Keratinocyte (primary cell): ENCODE measurements at regions not wholly inside any gene's neighbourhood (a gene's known extent, or its start where the extent isn't known, plus 50 kb on each side); places are given as distances from the start of the nearest gene placed in this dataset.

ENCODE experiments used
- DNase-seq: peaks from one replicate; pipeline ENCODE4 v3.0.0-alpha.2; 2011; ENCODE audit warnings: low read depth, missing footprints, low spot score
- FAIRE-seq: peaks from 2 replicates; lab custom pipeline; 2011; peaks lifted over from hg19 to GRCh38; lab: Jason Lieb, UNC
- H2AFZ ChIP-seq: 2 replicates; pipeline ENCODE4 v1.6.0; 2012; ENCODE audit warnings: low read length, control low read depth, inconsistent platforms; ENCODE audit not compliant: control insufficient read depth
- H3K27ac ChIP-seq: 2 replicates; pipeline ENCODE4 v1.5.1; 2011; ENCODE audit warnings: low read length; ENCODE audit not compliant: control insufficient read depth, insufficient read depth
- H3K27me3 ChIP-seq: 3 replicates; pipeline ENCODE4 v1.6.0; 2011; ENCODE audit warnings: low read length; ENCODE audit not compliant: control insufficient read depth, insufficient read depth; ENCODE audit errors: extremely low read depth
- H3K36me3 ChIP-seq, 2 experiments: 2 replicates in 1 of 2; 3 replicates in 1 of 2; pipeline ENCODE4 v1.5.1; 2011; ENCODE audit warnings: low read length in 2 of 2, mild to moderate bottlenecking in 1 of 2; ENCODE audit not compliant: control insufficient read depth in 2 of 2, insufficient read depth in 2 of 2; ENCODE audit errors: extremely low read depth in 1 of 2
- H3K4me1 ChIP-seq: 3 replicates; pipeline ENCODE4 v1.5.1; 2011; ENCODE audit warnings: low read length; ENCODE audit not compliant: control insufficient read depth, insufficient read depth; ENCODE audit errors: extremely low read depth
- H3K4me2 ChIP-seq: 3 replicates; pipeline ENCODE4 v1.6.0; 2011; ENCODE audit warnings: low read depth, low read length; ENCODE audit not compliant: control insufficient read depth, insufficient read depth; ENCODE audit errors: extremely low read depth
- H3K4me3 ChIP-seq, 3 experiments: fragments of 200-600 bp in 1 of 3; sonication (generic) in 1 of 3; 2 replicates in 2 of 3; 3 replicates in 1 of 3; pipeline ENCODE4 v1.5.1; 2011 to 2016; ENCODE audit warnings: low read length in 3 of 3, mild to moderate bottlenecking in 3 of 3, control low read depth in 2 of 3, inconsistent platforms in 1 of 3, low read depth in 1 of 3, mixed read lengths in 1 of 3, mixed run types in 1 of 3, moderate library complexity in 1 of 3; ENCODE audit not compliant: control insufficient read depth in 2 of 3, insufficient read depth in 2 of 3; ENCODE audit errors: extremely low read depth in 1 of 3
- H3K79me2 ChIP-seq: 2 replicates; pipeline ENCODE4 v1.6.0; 2012; ENCODE audit warnings: low read length; ENCODE audit not compliant: control insufficient read depth, insufficient read depth
- H3K9ac ChIP-seq: 3 replicates; pipeline ENCODE4 v1.6.0; 2011; ENCODE audit warnings: low read length; ENCODE audit not compliant: control insufficient read depth, insufficient read depth; ENCODE audit errors: extremely low read depth
- H3K9me1 ChIP-seq: 3 replicates; pipeline ENCODE4 v1.6.0; 2011; ENCODE audit warnings: low read length; ENCODE audit not compliant: control insufficient read depth, insufficient read depth; ENCODE audit errors: extremely low read depth
- H3K9me3 ChIP-seq: 2 replicates; pipeline ENCODE4 v1.5.1; 2012; ENCODE audit warnings: low read depth, low read length; ENCODE audit not compliant: control insufficient read depth
- H4K20me1 ChIP-seq: 3 replicates; pipeline ENCODE4 v1.6.0; 2011; ENCODE audit warnings: low read length; ENCODE audit not compliant: control insufficient read depth, insufficient read depth; ENCODE audit errors: extremely low read depth
- EZH2 ChIP-seq: IDR thresholded peaks from one replicate; pipeline ENCODE4 v1.6.1; 2012; ENCODE audit warnings: inconsistent platforms, mild to moderate bottlenecking, low read length, moderate library complexity
- dilution Hi-C: fragments of 300-500 bp; cut with MboI; formaldehyde crosslinking; loops from one replicate; pipeline ENCODE4 v1.7.0; 2020; ENCODE audit warnings: low sequenced_read_pairs; ENCODE audit not compliant: extremely low pct_ligation_motif_present
- TF ChIP-seq, protein P1 (sequence below), 3 experiments: IDR thresholded peaks in 1 of 3; conservative IDR thresholded peaks in 1 of 3; optimal IDR thresholded peaks in 1 of 3; 2 replicates in 2 of 3; 3 replicates in 1 of 3; pipeline versions ENCODE3 to v1.5.1; 2011; ENCODE audit warnings: low read length in 3 of 3, mild to moderate bottlenecking in 3 of 3, moderate library complexity in 2 of 3, control low read depth in 1 of 3, inconsistent platforms in 1 of 3; ENCODE audit not compliant: insufficient read depth in 2 of 3; ENCODE audit errors: extremely low read depth in 1 of 3

DNA sequence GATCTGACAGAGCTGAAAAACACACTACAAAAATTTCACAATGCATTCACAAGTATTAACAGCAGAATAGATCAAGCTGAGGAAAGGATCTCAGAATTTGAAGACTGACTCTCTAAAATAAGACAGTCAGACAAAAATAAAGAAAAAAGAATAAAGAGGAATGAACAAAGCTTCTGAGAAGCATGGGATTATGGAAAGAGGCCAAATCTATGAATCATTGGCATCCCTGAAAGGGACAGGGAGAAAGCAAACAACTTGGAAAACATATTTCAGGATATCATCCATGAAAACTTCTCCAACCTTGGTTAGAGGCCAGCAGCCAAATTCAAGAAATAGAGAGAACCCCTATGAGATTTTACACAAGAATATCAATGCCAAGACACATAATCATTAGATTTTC lies 804.8 kb upstream of the IGFBP3 start:
- dilution Hi-C loops: no loop called here
- H3K9me3 ChIP-seq: no peaks in the 10 kb centered on the region

DNA sequence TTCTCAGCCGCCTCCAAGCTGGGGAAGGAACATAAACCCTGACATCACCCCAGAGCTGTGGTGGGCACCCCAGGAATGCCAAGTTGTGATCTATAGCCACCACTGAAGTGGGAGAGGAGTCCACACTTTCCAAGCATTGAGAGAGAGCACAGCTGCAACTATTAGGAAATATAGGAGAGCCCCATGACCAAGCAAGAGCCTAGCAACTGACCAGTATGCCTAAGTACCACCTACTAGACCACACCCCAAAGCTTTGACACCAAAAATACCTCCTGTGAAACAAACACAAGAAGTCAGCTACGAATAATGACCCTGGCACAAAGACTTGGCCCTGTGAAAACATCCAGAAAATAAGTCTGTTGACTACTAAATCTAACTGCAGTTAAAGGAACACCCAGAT lies 804.1 kb upstream of the IGFBP3 start:
- H3K9ac ChIP-seq: no peak overlapping the region
- no peak for FAIRE-seq
- dilution Hi-C loops: no loop called here

More for the DNA sequence above, 804.8 kb upstream of the IGFBP3 start:
- TF ChIP-seq EZH2: no peak
- TF ChIP-seq, protein P1, sequence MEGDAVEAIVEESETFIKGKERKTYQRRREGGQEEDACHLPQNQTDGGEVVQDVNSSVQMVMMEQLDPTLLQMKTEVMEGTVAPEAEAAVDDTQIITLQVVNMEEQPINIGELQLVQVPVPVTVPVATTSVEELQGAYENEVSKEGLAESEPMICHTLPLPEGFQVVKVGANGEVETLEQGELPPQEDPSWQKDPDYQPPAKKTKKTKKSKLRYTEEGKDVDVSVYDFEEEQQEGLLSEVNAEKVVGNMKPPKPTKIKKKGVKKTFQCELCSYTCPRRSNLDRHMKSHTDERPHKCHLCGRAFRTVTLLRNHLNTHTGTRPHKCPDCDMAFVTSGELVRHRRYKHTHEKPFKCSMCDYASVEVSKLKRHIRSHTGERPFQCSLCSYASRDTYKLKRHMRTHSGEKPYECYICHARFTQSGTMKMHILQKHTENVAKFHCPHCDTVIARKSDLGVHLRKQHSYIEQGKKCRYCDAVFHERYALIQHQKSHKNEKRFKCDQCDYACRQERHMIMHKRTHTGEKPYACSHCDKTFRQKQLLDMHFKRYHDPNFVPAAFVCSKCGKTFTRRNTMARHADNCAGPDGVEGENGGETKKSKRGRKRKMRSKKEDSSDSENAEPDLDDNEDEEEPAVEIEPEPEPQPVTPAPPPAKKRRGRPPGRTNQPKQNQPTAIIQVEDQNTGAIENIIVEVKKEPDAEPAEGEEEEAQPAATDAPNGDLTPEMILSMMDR (optimal IDR thresholded peaks at IDR 0.05 in 1 of 3, IDR thresholded peaks at IDR 0.05 in 1 of 3, conservative IDR thresholded peaks at IDR 0.05 in 1 of 3; ENCODE audit: extremely low read depth in 1 of 3, insufficient read depth in 2 of 3, low read length in 3 of 3): no peak
- no peak for FAIRE-seq
- Histone ChIP-seq H3K9me1 (no peaks in the 10 kb centered on the region), H4K20me1 (no peaks in the 10 kb centered on the region), H2AFZ (no peak overlapping the region), H3K79me2 (no peaks in the 10 kb centered on the region), H3K4me3 (no peak overlapping the region), H3K9ac (no peak overlapping the region), H3K36me3 (no peaks in the 10 kb centered on the region), H3K4me1 (no peaks in the 10 kb centered on the region), H3K4me2 (no peak overlapping the region), H3K27me3 (no peaks in the 10 kb centered on the region), H3K27ac (no peak overlapping the region)
- no peak for DNase-seq

More for the DNA sequence above, 804.1 kb upstream of the IGFBP3 start:
- Histone ChIP-seq H3K4me2 (no peak overlapping the region), H4K20me1 (no peaks in the 10 kb centered on the region), H3K9me3 (no peaks in the 10 kb centered on the region), H3K4me1 (no peaks in the 10 kb centered on the region), H3K4me3 (no peak overlapping the region), H2AFZ (no peak overlapping the region), H3K9me1 (no peaks in the 10 kb centered on the region), H3K36me3 (no peaks in the 10 kb centered on the region), H3K27me3 (no peaks in the 10 kb centered on the region), H3K79me2 (no peaks in the 10 kb centered on the region), H3K27ac (no peak overlapping the region)
- no peak for DNase-seq
- TF ChIP-seq EZH2: no peak
- TF ChIP-seq, protein P1 (optimal IDR thresholded peaks at IDR 0.05 in 1 of 3, IDR thresholded peaks at IDR 0.05 in 1 of 3, conservative IDR thresholded peaks at IDR 0.05 in 1 of 3; ENCODE audit: extremely low read depth in 1 of 3, insufficient read depth in 2 of 3, low read length in 3 of 3): no peak
